B cell (primary cell): ENCODE measurements at regions not wholly inside any gene's neighbourhood (a gene's known extent, or its start where the extent isn't known, plus 50 kb on each side); places are given as distances from the start of the nearest gene placed in this dataset.

Experiments used
- CTCF ChIP-seq: fragments of 200-600 bp; IDR thresholded peaks from one replicate; pipeline ENCODE4 v1.8.0; 2022; ENCODE audit warnings: antibody characterized with exemption, mild to moderate bottlenecking
- EZH2 ChIP-seq: IDR thresholded peaks from 2 replicates; pipeline ENCODE4 v1.6.1; 2012; ENCODE audit warnings: borderline replicate concordance, low read depth, mild to moderate bottlenecking, moderate library complexity, low read length; ENCODE audit not compliant: insufficient read depth, poor library complexity, severe bottlenecking

- TF ChIP-seq EZH2 = no peak
- TF ChIP-seq CTCF = no peak
Measured at GRCh38 chr2:237227190-237227589, 141.5 kb downstream of the COPS8 start.
